Mesenchymal stem cell (in vitro differentiated cells and primary cell): ENCODE measurements at regions not wholly inside any gene's neighbourhood (a gene's known extent, or its start where the extent isn't known, plus 50 kb on each side); places are given as distances from the start of the nearest gene placed in this dataset.

Experiments used
- DNase-seq: peaks from one replicate; pipeline ENCODE4 v3.0.0-alpha.2; 2013
- H2AFZ ChIP-seq: one replicate; pipeline ENCODE4 v1.6.1; 2013; ENCODE audit warnings: low read depth, mild to moderate bottlenecking, control low read depth, inconsistent platforms, low read length, moderate library complexity
- H2AK5ac ChIP-seq: 2 replicates; pipeline ENCODE4 v1.6.1; 2013; ENCODE audit warnings: low read length, moderate library complexity, mild to moderate bottlenecking, inconsistent platforms; ENCODE audit not compliant: severe bottlenecking
- H2BK120ac ChIP-seq: one replicate; pipeline ENCODE4 v1.6.1; 2013; ENCODE audit warnings: low read depth, mild to moderate bottlenecking, inconsistent platforms, low read length, moderate library complexity
- H2BK12ac ChIP-seq, 2 experiments: one replicate each; pipeline ENCODE4 v1.6.1; 2013; ENCODE audit warnings: inconsistent platforms in 2 of 2, low read length in 2 of 2, mild to moderate bottlenecking in 2 of 2, moderate library complexity in 2 of 2, control low read depth in 1 of 2
- H2BK15ac ChIP-seq: one replicate; pipeline ENCODE4 v1.6.1; 2013; ENCODE audit warnings: mild to moderate bottlenecking, low read depth, inconsistent platforms; ENCODE audit not compliant: poor library complexity, severe bottlenecking
- H2BK5ac ChIP-seq: 2 replicates; pipeline ENCODE4 v1.6.1; 2013; ENCODE audit warnings: low read depth, mild to moderate bottlenecking, low read length, control low read depth, inconsistent platforms; ENCODE audit not compliant: poor library complexity, severe bottlenecking
- H3K14ac ChIP-seq, 2 experiments: one replicate each; pipeline ENCODE4 v1.6.1; 2013; ENCODE audit warnings: inconsistent platforms in 2 of 2, low read length in 2 of 2, control low read depth in 1 of 2, mild to moderate bottlenecking in 1 of 2, moderate library complexity in 1 of 2
- H3K18ac ChIP-seq, 2 experiments: one replicate each; pipeline ENCODE4 v1.6.1; 2013; ENCODE audit warnings: inconsistent platforms in 2 of 2, low read length in 2 of 2, control low read depth in 1 of 2, low read depth in 1 of 2, mild to moderate bottlenecking in 1 of 2
- H3K23ac ChIP-seq, 2 experiments: one replicate each; pipeline ENCODE4 v1.6.1; 2013; ENCODE audit warnings: inconsistent platforms in 2 of 2, low read length in 2 of 2, mild to moderate bottlenecking in 2 of 2, moderate library complexity in 2 of 2, control low read depth in 1 of 2
- H3K27ac ChIP-seq: 2 replicates; pipeline ENCODE4 v1.5.1; 2013; ENCODE audit warnings: mild to moderate bottlenecking, moderate library complexity, low read length, control low read depth, inconsistent platforms; ENCODE audit not compliant: poor library complexity, severe bottlenecking
- H3K27me3 ChIP-seq, 2 experiments: 2 replicates each; pipeline versions ENCODE4 v1.6.1 to v1.7.0; 2013; ENCODE audit warnings: low read length in 2 of 2, mild to moderate bottlenecking in 2 of 2, moderate library complexity in 2 of 2, control low read depth in 1 of 2, inconsistent platforms in 1 of 2; ENCODE audit not compliant: control insufficient read depth in 1 of 2, insufficient read depth in 1 of 2
- H3K36me3 ChIP-seq, 2 experiments: 2 replicates each; pipeline versions ENCODE4 v1.6.1 to v1.7.0; 2013; ENCODE audit warnings: low read length in 2 of 2, control low read depth in 1 of 2, inconsistent platforms in 1 of 2, low read depth in 1 of 2, mild to moderate bottlenecking in 1 of 2; ENCODE audit not compliant: insufficient read depth in 2 of 2, control insufficient read depth in 1 of 2
- H3K4ac ChIP-seq, 2 experiments: one replicate each; pipeline ENCODE4 v1.6.1; 2013; ENCODE audit warnings: inconsistent platforms in 2 of 2, low read length in 2 of 2, mild to moderate bottlenecking in 2 of 2, moderate library complexity in 2 of 2, control low read depth in 1 of 2, low read depth in 1 of 2
- H3K4me1 ChIP-seq: 2 replicates; pipeline ENCODE4 v1.6.1; 2013; ENCODE audit warnings: low read depth, low read length, control low read depth; ENCODE audit not compliant: control insufficient read depth, insufficient read depth
- H3K4me2 ChIP-seq: 2 replicates; pipeline ENCODE4 v1.6.1; 2013; ENCODE audit warnings: low read length, mild to moderate bottlenecking, inconsistent platforms; ENCODE audit not compliant: poor library complexity, severe bottlenecking
- H3K4me3 ChIP-seq, 2 experiments: 2 replicates each; pipeline versions ENCODE4 v1.5.1 to v1.7.0; 2013; ENCODE audit warnings: low read length in 2 of 2, mild to moderate bottlenecking in 2 of 2, control low read depth in 1 of 2, low read depth in 1 of 2; ENCODE audit not compliant: insufficient read depth in 1 of 2
- H3K79me1 ChIP-seq: replicated peaks from 2 replicates; pipeline ENCODE4 v1.6.1; 2013; ENCODE audit warnings: mild to moderate bottlenecking, control low read depth, low read length, inconsistent platforms; ENCODE audit not compliant: poor library complexity, severe bottlenecking
- H3K9ac ChIP-seq: 2 replicates; pipeline ENCODE4 v1.7.0; 2013; ENCODE audit warnings: mild to moderate bottlenecking, low read length, moderate library complexity
- H3K9me3 ChIP-seq: 2 replicates; pipeline ENCODE4 v1.7.0; 2013; ENCODE audit warnings: mild to moderate bottlenecking, low read length; ENCODE audit not compliant: control insufficient read depth
- H4K8ac ChIP-seq: one replicate; pipeline ENCODE4 v1.6.1; 2013; ENCODE audit warnings: inconsistent platforms, mild to moderate bottlenecking, low read length, moderate library complexity
- H4K91ac ChIP-seq: one replicate; pipeline ENCODE4 v1.6.1; 2013; ENCODE audit warnings: mild to moderate bottlenecking, low read length, inconsistent platforms
- WGBS: methylation state at CpG from one replicate; pipeline ENCODE4 v1.1.7; 2013; ENCODE audit warnings: mixed read lengths; 5-methylcytosine and 5-hydroxymethylcytosine counted together

DNA sequence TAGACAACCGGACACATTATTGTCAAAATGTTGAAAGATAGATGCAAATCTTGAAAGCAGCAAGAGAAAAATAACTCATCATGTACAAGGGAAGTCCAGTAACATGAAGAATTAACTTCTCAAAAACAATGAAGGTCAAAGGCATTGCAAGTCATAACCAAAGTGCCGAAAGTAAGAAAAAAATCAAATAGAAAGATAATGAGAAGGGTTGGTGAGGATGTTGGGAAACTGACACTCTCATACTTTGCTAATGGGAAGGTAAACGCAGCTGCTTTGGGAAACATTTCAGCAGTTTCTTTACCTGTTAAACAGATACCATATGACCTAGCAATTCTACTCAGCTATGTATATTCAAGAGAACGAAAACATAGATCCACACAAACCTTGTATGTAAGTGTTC lies 303.0 kb downstream of the ARL4A start:
- no peak overlapping the region for H2BK12ac ChIP-seq
- no peak overlapping the region for H3K4me3 ChIP-seq
- no peak overlapping the region for H2AK5ac ChIP-seq
- H3K4me2 ChIP-seq: no peak overlapping the region
- H3K4ac ChIP-seq: no peak overlapping the region
- H2BK15ac ChIP-seq: no peak overlapping the region
- no peak overlapping the region for H2AFZ ChIP-seq
- no peaks in the 10 kb centered on the region for H3K36me3 ChIP-seq
- 100% methylated on average over 2 of the region's 4 CpGs for WGBS
- no peak overlapping the region for H3K14ac ChIP-seq
- no peak overlapping the region for H2BK120ac ChIP-seq
- no peak overlapping the region for H2BK5ac ChIP-seq
- no peak overlapping the region for H3K18ac ChIP-seq
- DNase-seq: no peak
- H3K27me3 ChIP-seq: no peaks in the 10 kb centered on the region
- no peaks in the 10 kb centered on the region for H3K4me1 ChIP-seq
- H4K8ac ChIP-seq: no peak overlapping the region
- H3K9me3 ChIP-seq: no peaks in the 10 kb centered on the region
- H3K27ac ChIP-seq: no peak overlapping the region
- no peak overlapping the region for H3K23ac ChIP-seq
- no peak overlapping the region for H4K91ac ChIP-seq
- H3K9ac ChIP-seq: no peak overlapping the region
- no peaks in the 10 kb centered on the region for H3K79me1 ChIP-seq

DNA sequence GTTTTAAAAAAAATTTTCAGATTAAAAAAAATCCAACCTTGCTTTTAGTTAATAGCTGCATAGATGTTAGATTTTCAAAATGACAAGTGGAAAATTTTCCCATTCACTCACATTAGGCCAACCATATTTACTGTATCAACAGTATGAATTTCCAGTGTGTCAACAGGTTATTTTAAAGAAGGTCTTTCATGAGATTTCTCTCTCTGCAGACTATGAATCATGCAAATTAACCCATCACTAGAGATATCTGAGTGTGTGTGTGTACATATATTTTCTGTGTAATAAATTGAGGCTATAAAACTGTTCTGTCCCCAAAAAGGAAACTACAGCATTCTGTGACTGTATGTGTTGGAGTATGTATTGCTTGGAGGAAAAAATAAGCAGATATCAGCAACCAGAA lies 305.6 kb downstream of the ARL4A start:
- Histone ChIP-seq H4K91ac (no peak overlapping the region), H3K9ac (no peak overlapping the region), H3K23ac (no peak overlapping the region), H3K36me3 (no peaks in the 10 kb centered on the region), H3K4me1 (no peaks in the 10 kb centered on the region), H2BK120ac (no peak overlapping the region), H3K27ac (no peak overlapping the region), H3K14ac (no peak overlapping the region), H3K4me3 (no peak overlapping the region), H3K4me2 (no peak overlapping the region), H3K18ac (no peak overlapping the region), H2BK5ac (no peak overlapping the region), H3K27me3 (no peaks in the 10 kb centered on the region), H3K4ac (no peak overlapping the region), H4K8ac (no peak overlapping the region), H3K9me3 (no peaks in the 10 kb centered on the region), H3K79me1 (no peaks in the 10 kb centered on the region), H2BK15ac (no peak overlapping the region), H2BK12ac (no peak overlapping the region), H2AK5ac (no peak overlapping the region), H2AFZ (no peak overlapping the region)
- DNase-seq: no peak

DNA sequence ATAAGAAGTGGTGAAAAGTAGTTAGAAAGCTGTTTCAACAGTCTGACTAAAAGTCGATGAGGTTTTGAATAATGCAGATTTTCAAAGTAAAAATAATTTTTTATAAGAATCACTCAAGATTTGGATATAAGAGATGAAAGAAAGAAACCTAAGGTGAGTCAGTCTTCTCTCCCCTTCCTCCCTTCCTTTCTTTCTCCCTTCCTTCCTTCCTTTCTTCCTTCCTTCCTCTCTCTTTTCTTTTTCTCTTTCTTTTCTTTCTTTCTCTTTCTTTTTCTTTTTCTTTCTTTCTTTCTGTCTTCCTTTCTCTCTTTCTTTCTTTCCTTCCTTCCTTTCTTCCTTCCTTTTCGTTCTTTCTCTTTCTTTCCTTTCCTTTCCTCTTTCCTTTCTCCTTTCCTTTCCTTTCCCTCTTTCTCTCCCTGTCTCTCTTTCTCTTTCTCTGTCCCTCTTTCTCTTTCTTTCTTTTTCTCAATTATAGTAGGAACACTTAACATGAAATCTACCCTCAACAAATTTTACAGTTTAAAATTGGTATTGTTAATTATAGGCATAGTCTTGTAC lies 308.6 kb downstream of the ARL4A start:
- H4K91ac ChIP-seq: no peak overlapping the region
- no peak overlapping the region for H4K8ac ChIP-seq
- no peak overlapping the region for H3K4me2 ChIP-seq
- no peaks in the 10 kb centered on the region for H3K4me1 ChIP-seq
- no peak overlapping the region for H3K18ac ChIP-seq
- H3K4ac ChIP-seq: no peak overlapping the region
- no peak overlapping the region for H2BK12ac ChIP-seq
- H3K79me1 ChIP-seq: no peaks in the 10 kb centered on the region
- H3K9me3 ChIP-seq: no peaks in the 10 kb centered on the region
- no peaks in the 10 kb centered on the region for H3K36me3 ChIP-seq
- no peak overlapping the region for H3K23ac ChIP-seq
- WGBS: 85% methylated on average over 1 of the region's 2 CpGs
- no peak overlapping the region for H3K27ac ChIP-seq
- no peak for DNase-seq
- H2BK15ac ChIP-seq: no peak overlapping the region
- H3K27me3 ChIP-seq: no peaks in the 10 kb centered on the region
- H2BK5ac ChIP-seq: no peak overlapping the region
- H2AFZ ChIP-seq: no peak overlapping the region
- H2BK120ac ChIP-seq: no peak overlapping the region
- no peak overlapping the region for H3K14ac ChIP-seq
- H3K4me3 ChIP-seq: no peak overlapping the region
- H3K9ac ChIP-seq: no peak overlapping the region
- H2AK5ac ChIP-seq: no peak overlapping the region

DNA sequence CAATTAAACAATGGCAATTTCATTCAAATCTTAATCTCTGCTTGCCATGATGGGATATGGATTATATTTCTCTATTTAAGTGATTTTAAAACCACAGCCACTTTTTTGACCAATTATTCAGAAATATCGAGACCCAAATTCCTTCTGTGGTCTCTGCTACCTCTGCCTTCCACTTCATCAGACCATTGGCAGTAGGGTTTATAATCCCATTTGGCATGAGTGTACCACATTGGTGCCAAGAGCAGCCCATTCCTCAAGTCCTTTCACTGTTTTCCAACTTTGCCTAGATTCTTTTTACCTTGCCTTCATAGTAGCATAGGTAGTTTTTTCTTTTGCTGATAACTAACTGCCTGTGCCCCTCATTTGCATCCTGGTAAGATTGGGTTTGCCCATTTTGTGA lies 319.9 kb downstream of the ARL4A start:
- Histone ChIP-seq H3K27ac (no peak overlapping the region), H3K4me2 (no peak overlapping the region), H3K27me3 (no peaks in the 10 kb centered on the region), H2AFZ (no peak overlapping the region), H3K4me3 (no peak overlapping the region), H3K23ac (no peak overlapping the region), H3K4ac (no peak overlapping the region), H2BK5ac (no peak overlapping the region), H2AK5ac (no peak overlapping the region), H2BK15ac (no peak overlapping the region), H3K36me3 (no peaks in the 10 kb centered on the region), H2BK12ac (no peak overlapping the region), H3K9ac (no peak overlapping the region), H3K18ac (no peak overlapping the region), H3K79me1 (no peaks in the 10 kb centered on the region), H4K8ac (no peak overlapping the region), H3K14ac (no peak overlapping the region), H2BK120ac (no peak overlapping the region), H4K91ac (no peak overlapping the region), H3K4me1 (no peaks in the 10 kb centered on the region), H3K9me3 (peaks cover 6% of the 10 kb centered on the region)
- DNase-seq: no peak
- WGBS: 100% methylated on average over 1 of the region's 1 CpG
